A549 (cell line): ENCODE measurements at regions not wholly inside any gene's neighbourhood (a gene's known extent, or its start where the extent isn't known, plus 50 kb on each side); places are given as distances from the start of the nearest gene placed in this dataset.

Source experiments
- KDM5A ChIP-seq: fragments of 200-600 bp; sonication (generic); IDR thresholded peaks from 2 replicates; pipeline ENCODE4 v1.6.1; 2016; ENCODE audit warnings: antibody characterized with exemption, mild to moderate bottlenecking
- MAZ ChIP-seq: fragments of 150-350 bp; IDR thresholded peaks from 2 replicates; pipeline ENCODE4 v1.6.1; 2014; ENCODE audit warnings: antibody characterized with exemption, low read depth, low read length, borderline replicate concordance
- PHF8 ChIP-seq: fragments of 200-600 bp; sonication (generic); IDR thresholded peaks from 2 replicates; pipeline ENCODE4 v1.6.1; 2016; ENCODE audit warnings: low read depth, mild to moderate bottlenecking, antibody characterized with exemption, moderate library complexity, borderline replicate concordance

GRCh38 chr12:131260954-131261353 lies 307.2 kb downstream of the ADGRD1 start:
- TF ChIP-seq PHF8 (no peak), MAZ (no peak), KDM5A (no peak)
